Left lung (tissue), 4 donors: ENCODE measurements at regions not wholly inside any gene's neighbourhood (a gene's known extent, or its start where the extent isn't known, plus 50 kb on each side); places are given as distances from the start of the nearest gene placed in this dataset.

Experiments
- ATAC-seq: fragments of 200-7000 bp; cut with Tn5 transposase; one replicate; pipeline ENCODE4 v1.9.1; 2020; ENCODE audit warnings: moderate library complexity
- DNase-seq, 4 donors: peaks; one replicate each; pipeline ENCODE4 v3.0.0-alpha.2; 2013 to 2020
- H3K27ac ChIP-seq, 2 donors: fragments of 200-600 bp; sonication (generic) in 1 of 2; one replicate each; pipeline versions ENCODE4 v1.5.0 to v1.8.0; 2020 to 2021
- H3K27me3 ChIP-seq, 2 donors: fragments of 200-600 bp; sonication (generic) in 1 of 2; one replicate each; pipeline versions ENCODE4 v1.5.0 to v1.8.0; 2020 to 2021
- H3K36me3 ChIP-seq, 2 donors: fragments of 200-600 bp; sonication (generic) in 1 of 2; one replicate each; pipeline versions ENCODE4 v1.5.0 to v1.8.0; 2020 to 2021
- H3K4me1 ChIP-seq, 2 donors: fragments of 200-600 bp; one replicate each; pipeline ENCODE4 v1.8.0; 2021
- H3K4me3 ChIP-seq, 2 donors: fragments of 200-600 bp; sonication (generic) in 1 of 2; one replicate each; pipeline versions ENCODE4 v1.5.0 to v1.8.0; 2020 to 2021; ENCODE audit warnings: mild to moderate bottlenecking in 1 of 2
- H3K9me3 ChIP-seq, 2 donors: fragments of 200-600 bp; sonication (generic) in 1 of 2; one replicate each; pipeline versions ENCODE4 v1.5.0 to v1.8.0; 2020 to 2021
- intact Hi-C, 2 donors: fragments of 100-400 bp; cut with DNase I; formaldehyde crosslinking; loops; one replicate each; pipeline versions ENCODE4 v1.11.2 to v1.14.2; 2022
- TF ChIP-seq, protein P1 (sequence below), 2 donors: fragments of 200-600 bp; sonication (generic) in 1 of 2; IDR thresholded peaks; one replicate each; pipeline versions ENCODE4 v1.5.0 to v1.8.0; 2021; ENCODE audit warnings: antibody characterized with exemption in 2 of 2
- donor health status: DM: no; HTN: yes; CAD: no.
- donor health status: DM: no; HTN: no; CAD: no.

DNA sequence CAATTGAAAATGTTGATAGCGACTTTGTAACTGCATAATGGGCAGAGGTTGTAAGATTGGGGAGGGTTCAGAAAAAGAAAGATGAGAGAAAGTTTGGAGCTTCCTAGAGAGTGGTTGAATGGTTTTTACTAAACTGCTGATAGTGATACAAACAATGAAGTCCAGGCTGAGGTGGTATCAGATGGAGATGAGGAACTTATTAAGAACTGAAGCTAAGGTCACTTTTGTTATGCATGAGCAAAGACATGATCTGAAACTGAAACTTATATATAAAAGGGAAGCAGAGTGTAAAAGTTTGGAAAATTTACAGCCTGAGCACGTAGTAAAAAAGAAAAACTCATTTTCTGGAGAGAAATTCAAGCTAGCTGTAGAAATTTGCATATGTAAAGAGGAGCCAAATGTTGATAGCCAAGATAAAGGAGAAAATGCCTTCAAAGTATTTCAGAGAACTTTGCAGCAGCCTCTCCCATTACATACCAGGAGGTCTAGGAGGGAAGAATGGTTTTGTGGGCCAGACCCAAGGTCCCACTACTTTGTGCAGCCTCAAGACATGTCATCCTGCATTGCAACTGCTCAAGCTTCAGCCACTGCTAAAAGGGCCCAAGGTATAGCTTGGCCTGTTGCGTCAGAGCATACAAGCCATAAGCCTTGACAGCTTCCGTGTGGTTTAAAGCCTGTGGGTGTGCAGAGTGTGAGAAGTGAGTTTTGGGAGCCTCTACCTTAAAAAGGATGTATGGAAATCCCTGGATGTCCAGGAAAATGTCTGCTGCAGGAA is 843.9 kb downstream of the AMY1C start:
- DNase-seq (no peak), ATAC-seq (no peak)
- Histone ChIP-seq H3K27me3 (no peaks in the 10 kb centered on the region), H3K4me3 (no peak overlapping the region), H3K36me3 (no peaks in the 10 kb centered on the region), H3K4me1 (no peaks in the 10 kb centered on the region), H3K9me3 (peaks cover 0 to 4% of the 10 kb centered on the region in 2 donors), H3K27ac (no peak overlapping the region)
- TF ChIP-seq, protein P1, sequence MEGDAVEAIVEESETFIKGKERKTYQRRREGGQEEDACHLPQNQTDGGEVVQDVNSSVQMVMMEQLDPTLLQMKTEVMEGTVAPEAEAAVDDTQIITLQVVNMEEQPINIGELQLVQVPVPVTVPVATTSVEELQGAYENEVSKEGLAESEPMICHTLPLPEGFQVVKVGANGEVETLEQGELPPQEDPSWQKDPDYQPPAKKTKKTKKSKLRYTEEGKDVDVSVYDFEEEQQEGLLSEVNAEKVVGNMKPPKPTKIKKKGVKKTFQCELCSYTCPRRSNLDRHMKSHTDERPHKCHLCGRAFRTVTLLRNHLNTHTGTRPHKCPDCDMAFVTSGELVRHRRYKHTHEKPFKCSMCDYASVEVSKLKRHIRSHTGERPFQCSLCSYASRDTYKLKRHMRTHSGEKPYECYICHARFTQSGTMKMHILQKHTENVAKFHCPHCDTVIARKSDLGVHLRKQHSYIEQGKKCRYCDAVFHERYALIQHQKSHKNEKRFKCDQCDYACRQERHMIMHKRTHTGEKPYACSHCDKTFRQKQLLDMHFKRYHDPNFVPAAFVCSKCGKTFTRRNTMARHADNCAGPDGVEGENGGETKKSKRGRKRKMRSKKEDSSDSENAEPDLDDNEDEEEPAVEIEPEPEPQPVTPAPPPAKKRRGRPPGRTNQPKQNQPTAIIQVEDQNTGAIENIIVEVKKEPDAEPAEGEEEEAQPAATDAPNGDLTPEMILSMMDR (IDR thresholded peaks at IDR 0.05): no peak
- intact Hi-C loops: no loop called here

DNA sequence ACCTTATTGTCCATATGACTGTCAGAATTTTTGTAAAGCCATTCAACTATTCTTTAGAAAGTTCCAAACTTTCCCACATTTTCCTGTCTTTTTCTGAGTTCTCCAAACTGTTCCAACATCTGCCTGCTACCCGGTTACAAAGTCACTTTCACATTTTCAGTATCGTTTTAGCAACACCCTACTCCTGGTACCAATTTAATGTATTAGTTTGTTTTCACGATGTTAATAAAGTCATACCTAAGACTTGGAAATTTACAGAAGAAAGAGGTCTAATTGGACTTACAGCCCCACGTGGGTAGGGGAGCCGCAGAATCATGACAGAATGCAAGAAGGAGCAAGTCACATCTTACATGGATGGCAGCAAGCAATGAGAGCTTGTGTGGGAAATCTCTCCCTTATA is 867.8 kb downstream of the AMY1C start:
- TF ChIP-seq, protein P1 (IDR thresholded peaks at IDR 0.05): no peak
- no peaks in the 10 kb centered on the region for H3K27me3 ChIP-seq
- intact Hi-C loops: no loop called here
- no peak overlapping the region for H3K27ac ChIP-seq
- H3K9me3 ChIP-seq: peaks cover 0 to 35% of the 10 kb centered on the region in 2 donors
- no peaks in the 10 kb centered on the region for H3K36me3 ChIP-seq
- DNase-seq: no peak
- no peaks in the 10 kb centered on the region for H3K4me1 ChIP-seq
- no peak overlapping the region for H3K4me3 ChIP-seq
- no peak for ATAC-seq

DNA sequence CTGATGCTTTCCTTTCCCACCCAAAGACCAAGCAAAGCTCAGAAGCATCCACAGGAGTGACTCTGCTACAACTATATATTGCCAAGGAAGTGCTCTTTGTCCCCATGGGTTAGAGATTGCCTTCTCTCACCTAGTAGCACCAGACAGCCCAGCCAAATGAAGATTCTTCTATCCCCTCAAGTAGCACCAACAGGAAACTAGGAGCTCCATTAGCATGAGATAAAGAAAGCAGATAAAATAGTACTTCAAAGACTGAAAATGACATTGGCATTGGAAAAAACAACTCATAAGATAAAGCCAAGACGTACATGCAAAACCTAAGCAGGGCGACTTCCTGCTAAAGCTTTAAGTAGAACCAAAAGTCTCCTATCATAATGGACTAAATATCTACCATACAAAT is 871.5 kb downstream of the AMY1C start:
- Histone ChIP-seq H3K27ac (no peak overlapping the region), H3K9me3 (peaks cover 0 to 28% of the 10 kb centered on the region in 2 donors), H3K36me3 (no peaks in the 10 kb centered on the region), H3K4me1 (no peaks in the 10 kb centered on the region), H3K27me3 (no peaks in the 10 kb centered on the region), H3K4me3 (no peak overlapping the region)
- ATAC-seq (no peak), DNase-seq (no peak)
- intact Hi-C loops: no loop called here
- TF ChIP-seq, protein P1 (IDR thresholded peaks at IDR 0.05): no peak

DNA sequence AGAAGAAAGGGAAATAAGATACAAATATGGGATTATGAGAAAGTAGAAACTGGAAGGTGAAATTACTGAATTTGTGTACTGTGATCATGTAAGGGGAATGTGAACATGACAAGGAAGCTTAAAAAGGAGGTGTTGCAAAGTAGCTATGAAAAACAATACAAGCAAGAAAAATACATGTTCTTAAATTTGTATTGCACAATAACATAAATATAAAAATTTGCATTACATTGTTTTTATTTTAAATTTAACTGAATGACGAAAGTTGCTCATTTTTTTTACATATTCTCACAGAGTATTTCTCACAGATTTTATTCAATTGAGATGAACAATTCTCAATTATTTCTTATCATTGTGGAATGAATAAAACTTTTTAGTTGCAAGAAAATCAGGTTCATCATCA is 874.8 kb downstream of the AMY1C start:
- TF ChIP-seq, protein P1 (IDR thresholded peaks at IDR 0.05): no peak
- no peaks in the 10 kb centered on the region for H3K36me3 ChIP-seq
- H3K9me3 ChIP-seq: peaks cover 0 to 3% of the 10 kb centered on the region in 2 donors
- H3K4me1 ChIP-seq: no peaks in the 10 kb centered on the region
- H3K27ac ChIP-seq: no peak overlapping the region
- no peak overlapping the region for H3K4me3 ChIP-seq
- no peak for DNase-seq
- no peak for ATAC-seq
- no peaks in the 10 kb centered on the region for H3K27me3 ChIP-seq
- intact Hi-C loops: no loop called here

DNA sequence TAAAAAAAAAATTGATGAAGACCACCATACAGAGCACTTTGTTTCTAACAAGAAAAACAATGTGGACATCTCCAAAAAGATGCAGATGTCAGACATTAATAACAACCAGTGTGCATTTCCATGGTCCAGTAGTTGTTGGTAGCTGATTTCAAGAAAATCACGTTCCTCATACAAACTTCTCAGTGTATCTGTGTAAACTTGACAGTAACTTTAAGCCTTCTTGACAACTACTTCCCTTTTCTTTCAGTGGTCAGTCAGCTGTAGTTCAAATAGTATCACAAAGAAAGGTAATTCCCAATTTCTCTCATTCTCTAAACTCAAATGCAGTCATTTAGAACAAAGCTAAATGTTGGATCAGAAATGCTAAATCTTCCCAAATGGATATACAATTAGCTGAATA is 879.9 kb downstream of the AMY1C start:
- Histone ChIP-seq H3K4me1 (no peaks in the 10 kb centered on the region), H3K9me3 (no peaks in the 10 kb centered on the region), H3K27me3 (no peaks in the 10 kb centered on the region), H3K4me3 (no peak overlapping the region), H3K27ac (no peak overlapping the region), H3K36me3 (no peaks in the 10 kb centered on the region)
- TF ChIP-seq, protein P1 (IDR thresholded peaks at IDR 0.05): no peak
- no peak for DNase-seq
- ATAC-seq: no peak
- intact Hi-C loops: no loop called here
